ENCODE measurements at regions not wholly inside any gene's neighbourhood (a gene's known extent, or its start where the extent isn't known, plus 50 kb on each side); places are given as distances from the start of the nearest gene placed in this dataset.

DNA sequence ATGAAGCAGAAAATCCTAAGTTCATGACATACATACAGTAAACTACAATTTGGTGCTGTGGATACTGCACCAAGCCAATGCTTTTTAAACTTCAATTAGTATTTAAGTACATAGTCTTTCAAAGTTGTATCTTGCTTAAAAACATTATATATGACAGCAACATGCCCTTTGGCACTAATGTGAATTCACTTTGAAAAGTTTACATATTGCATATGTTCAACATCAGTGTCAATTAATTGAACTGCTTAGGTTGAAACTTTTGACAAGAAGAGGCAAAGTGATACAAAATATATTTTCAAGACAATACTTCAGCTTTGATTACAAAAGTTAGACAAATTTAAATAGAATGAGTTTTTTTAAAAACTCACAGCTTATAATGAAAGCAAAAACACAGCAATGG is 119.4 kb upstream of the ROBO2 start:
- no peak overlapping the region for H3K4me3 ChIP-seq (ENCODE audit: low read depth, low read length)
- TF ChIP-seq, protein P1, sequence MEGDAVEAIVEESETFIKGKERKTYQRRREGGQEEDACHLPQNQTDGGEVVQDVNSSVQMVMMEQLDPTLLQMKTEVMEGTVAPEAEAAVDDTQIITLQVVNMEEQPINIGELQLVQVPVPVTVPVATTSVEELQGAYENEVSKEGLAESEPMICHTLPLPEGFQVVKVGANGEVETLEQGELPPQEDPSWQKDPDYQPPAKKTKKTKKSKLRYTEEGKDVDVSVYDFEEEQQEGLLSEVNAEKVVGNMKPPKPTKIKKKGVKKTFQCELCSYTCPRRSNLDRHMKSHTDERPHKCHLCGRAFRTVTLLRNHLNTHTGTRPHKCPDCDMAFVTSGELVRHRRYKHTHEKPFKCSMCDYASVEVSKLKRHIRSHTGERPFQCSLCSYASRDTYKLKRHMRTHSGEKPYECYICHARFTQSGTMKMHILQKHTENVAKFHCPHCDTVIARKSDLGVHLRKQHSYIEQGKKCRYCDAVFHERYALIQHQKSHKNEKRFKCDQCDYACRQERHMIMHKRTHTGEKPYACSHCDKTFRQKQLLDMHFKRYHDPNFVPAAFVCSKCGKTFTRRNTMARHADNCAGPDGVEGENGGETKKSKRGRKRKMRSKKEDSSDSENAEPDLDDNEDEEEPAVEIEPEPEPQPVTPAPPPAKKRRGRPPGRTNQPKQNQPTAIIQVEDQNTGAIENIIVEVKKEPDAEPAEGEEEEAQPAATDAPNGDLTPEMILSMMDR (IDR thresholded peaks at IDR 0.05; ENCODE audit: insufficient read depth, low read depth, low read length), result no peak
- DNase-seq (ENCODE audit: low read depth), result no peak

DNA sequence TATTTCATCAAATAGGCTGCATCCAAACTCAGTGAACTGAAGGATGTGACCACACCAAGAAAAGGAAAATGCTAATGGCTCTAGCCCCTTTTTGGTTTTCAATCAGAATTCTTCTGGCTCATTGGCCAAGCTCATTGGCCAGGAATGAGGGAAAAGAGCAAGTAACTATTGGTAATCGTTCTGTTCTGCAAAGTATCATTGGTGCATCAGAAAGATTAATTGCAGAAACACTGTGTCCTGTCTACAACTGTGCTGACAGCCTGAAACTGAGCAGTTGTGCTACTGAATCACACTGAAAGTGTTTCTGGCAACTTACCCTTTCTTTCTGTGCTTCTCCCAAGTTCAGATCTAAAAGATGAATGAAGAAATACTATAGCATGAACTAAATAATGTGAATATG is 116.4 kb upstream of the ROBO2 start:
- TF ChIP-seq, protein P1 (IDR thresholded peaks at IDR 0.05; ENCODE audit: insufficient read depth, low read depth, low read length), result no peak
- DNase-seq (ENCODE audit: low read depth), result no peak
- H3K4me3 ChIP-seq (ENCODE audit: low read depth, low read length), result no peak overlapping the region

DNA sequence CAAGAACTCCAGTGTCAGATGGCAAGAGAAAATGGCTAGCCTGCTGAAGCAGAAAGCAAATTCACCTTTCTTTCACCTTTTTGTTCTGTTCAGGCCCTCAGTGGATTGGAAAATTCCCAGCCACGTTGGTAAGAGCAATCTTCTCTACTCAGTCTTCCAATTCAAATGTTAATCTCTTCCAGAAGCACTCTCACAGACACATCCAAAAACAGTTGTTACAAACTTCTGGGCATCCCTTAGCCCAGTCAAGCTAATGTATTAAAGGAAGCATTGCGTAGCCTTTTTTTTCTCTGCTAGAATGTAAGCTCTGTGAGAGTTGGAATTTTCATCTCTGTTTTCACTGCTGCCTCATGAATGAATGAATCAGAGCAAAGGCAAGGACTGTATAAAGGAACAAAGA is 109.2 kb upstream of the ROBO2 start:
- DNase-seq (ENCODE audit: low read depth), result no peak
- TF ChIP-seq, protein P1 (IDR thresholded peaks at IDR 0.05; ENCODE audit: insufficient read depth, low read depth, low read length), result no peak

DNA sequence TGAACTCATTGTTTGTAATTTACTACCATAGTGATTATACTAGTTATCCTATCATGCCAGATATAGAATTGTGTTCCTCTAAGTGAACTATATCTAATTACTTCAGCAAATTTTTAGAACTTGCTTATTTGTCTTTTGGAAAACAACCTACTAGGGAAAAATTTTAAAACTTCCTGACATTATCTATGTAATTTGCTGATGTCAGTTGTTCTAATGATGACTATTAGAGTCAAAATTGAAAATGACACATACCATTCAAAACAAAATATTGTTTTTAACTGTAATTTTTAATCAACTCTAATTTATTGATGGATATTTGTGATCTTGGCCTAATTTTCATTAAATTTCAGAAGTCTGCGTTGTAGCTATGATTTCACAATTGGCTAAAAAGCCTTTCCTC is 106.7 kb upstream of the ROBO2 start:
- no peak for DNase-seq (ENCODE audit: low read depth)
- H3K4me3 ChIP-seq (ENCODE audit: low read depth, low read length), result no peak overlapping the region
- TF ChIP-seq, protein P1 (IDR thresholded peaks at IDR 0.05; ENCODE audit: insufficient read depth, low read depth, low read length), result no peak

More for the DNA sequence above, 109.2 kb upstream of the ROBO2 start:
- H3K4me3 ChIP-seq (ENCODE audit: low read depth, low read length), result no peak overlapping the region

DNA sequence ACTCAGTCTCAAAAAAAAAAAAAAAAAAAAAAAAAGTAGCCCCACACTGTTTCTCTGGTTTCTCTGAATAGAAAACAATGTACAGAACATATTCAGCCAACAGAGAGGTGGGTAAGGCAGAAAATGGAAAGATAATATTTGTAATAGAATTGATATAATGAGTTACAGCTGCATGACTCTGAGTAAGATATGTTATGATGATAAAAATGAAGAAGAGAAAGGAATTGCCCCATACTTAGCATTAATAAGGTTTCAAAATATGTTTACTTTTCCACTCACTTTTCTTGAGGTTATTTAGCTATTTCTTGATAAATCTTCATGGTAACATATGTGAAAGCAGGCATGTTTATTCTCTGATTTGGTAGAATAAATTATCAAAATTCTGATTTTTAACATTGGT is 100.9 kb upstream of the ROBO2 start:
- no peak for DNase-seq (ENCODE audit: low read depth)
- TF ChIP-seq, protein P1 (IDR thresholded peaks at IDR 0.05; ENCODE audit: insufficient read depth, low read depth, low read length), result no peak
- H3K4me3 ChIP-seq (ENCODE audit: low read depth, low read length), result no peak overlapping the region

DNA sequence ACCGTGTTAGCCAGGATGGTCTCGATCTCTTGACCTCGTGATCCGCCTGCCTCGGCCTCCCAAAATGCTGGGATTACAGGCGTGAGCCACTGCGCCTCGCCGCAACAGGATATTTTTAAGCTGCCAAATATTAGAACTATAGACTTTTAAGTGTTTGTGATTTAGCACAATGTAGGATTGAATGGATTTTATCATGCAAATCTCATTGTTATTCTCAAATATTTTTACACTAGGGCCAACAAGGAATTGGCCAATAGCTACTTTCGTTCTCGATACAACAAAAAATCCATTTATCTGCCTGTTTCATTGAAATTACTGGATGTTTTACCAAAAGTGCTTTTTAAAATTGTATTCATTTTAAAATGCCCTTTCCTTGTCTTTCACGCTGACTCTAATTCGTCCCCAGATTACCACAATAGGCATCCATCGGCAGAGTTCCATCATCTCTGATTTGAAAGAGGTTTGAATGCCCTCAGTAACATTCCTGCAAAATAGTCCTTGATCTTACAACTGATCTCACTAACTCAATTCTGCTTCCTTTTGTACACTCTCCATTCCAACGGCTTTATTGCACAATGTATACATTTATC is 99.6 kb upstream of the ROBO2 start:
- no peak overlapping the region for H3K4me3 ChIP-seq (ENCODE audit: low read depth, low read length)
- no peak for DNase-seq (ENCODE audit: low read depth)
- TF ChIP-seq, protein P1 (IDR thresholded peaks at IDR 0.05; ENCODE audit: insufficient read depth, low read depth, low read length), result no peak

DNA sequence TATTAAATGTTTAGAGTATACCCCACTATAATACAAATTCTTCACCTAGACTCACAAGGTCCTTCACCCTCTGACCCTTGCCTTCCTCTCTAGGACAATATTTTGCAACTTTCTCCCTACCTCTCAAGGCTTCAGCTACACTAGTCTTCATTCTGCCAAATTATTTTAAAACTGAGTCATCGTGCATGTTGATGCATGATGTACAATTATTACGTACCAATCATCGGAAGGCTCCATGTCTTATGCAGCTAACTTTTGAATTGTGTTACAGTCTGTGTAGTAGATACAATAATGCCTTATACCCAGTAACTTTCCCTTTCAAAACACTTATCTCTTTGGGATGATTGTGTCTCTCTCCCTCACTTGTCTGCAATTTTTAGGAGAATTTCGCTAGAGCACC is 98.5 kb upstream of the ROBO2 start:
- DNase-seq (ENCODE audit: low read depth), result no peak
- no peak overlapping the region for H3K4me3 ChIP-seq (ENCODE audit: low read depth, low read length)
- TF ChIP-seq, protein P1 (IDR thresholded peaks at IDR 0.05; ENCODE audit: insufficient read depth, low read depth, low read length), result no peak

All from fibroblast of villous mesenchyme (primary cell).